Choroid plexus epithelial cell (primary cell): ENCODE measurements at regions not wholly inside any gene's neighbourhood (a gene's known extent, or its start where the extent isn't known, plus 50 kb on each side); places are given as distances from the start of the nearest gene placed in this dataset.

ENCODE experiments used
- DNase-seq: peaks from one replicate; pipeline ENCODE4 v3.0.0-alpha.2; 2010; ENCODE audit warnings: low read depth
- H3K4me3 ChIP-seq: 2 replicates; pipeline ENCODE4 v1.5.1; 2011; ENCODE audit warnings: low read depth, mild to moderate bottlenecking, control low read depth, low read length, moderate library complexity
- CTCF ChIP-seq: conservative IDR thresholded peaks from 2 replicates; pipeline ENCODE4 v1.5.1; 2011; ENCODE audit warnings: low read depth, mild to moderate bottlenecking, control low read depth, inconsistent platforms, low read length, moderate library complexity

- TF ChIP-seq CTCF, result no peak
- no peak overlapping the region for H3K4me3 ChIP-seq
- DNase-seq, result no peak
Measured at GRCh38 chr10:3702056-3702546, 82.9 kb downstream of the KLF6 start.

GRCh38 chr10:3701491-3701890 lies 83.5 kb downstream of the KLF6 start:
- no peak overlapping the region for H3K4me3 ChIP-seq
- no peak for DNase-seq
- no peak for TF ChIP-seq CTCF

GRCh38 chr10:3700531-3701076 lies 84.4 kb downstream of the KLF6 start:
- H3K4me3 ChIP-seq, result no peak overlapping the region
- no peak for DNase-seq
- TF ChIP-seq CTCF, result no peak

GRCh38 chr10:3699916-3700315 lies 85.1 kb downstream of the KLF6 start:
- TF ChIP-seq CTCF, result no peak
- no peak overlapping the region for H3K4me3 ChIP-seq
- no peak for DNase-seq

- TF ChIP-seq CTCF, result no peak
- no peak for DNase-seq
- no peak overlapping the region for H3K4me3 ChIP-seq
Measured at GRCh38 chr10:3698312-3698711, 86.7 kb downstream of the KLF6 start.

- H3K4me3 ChIP-seq, result no peak overlapping the region
- no peak for TF ChIP-seq CTCF
- DNase-seq, result no peak
Measured at GRCh38 chr10:3693698-3694080, 91.3 kb downstream of the KLF6 start.

- no peak for DNase-seq
- no peak overlapping the region for H3K4me3 ChIP-seq
- no peak for TF ChIP-seq CTCF
Measured at GRCh38 chr10:3693022-3693697, 91.8 kb downstream of the KLF6 start.
